GM18907 (cell line): ENCODE measurements at regions not wholly inside any gene's neighbourhood (a gene's known extent, or its start where the extent isn't known, plus 50 kb on each side); places are given as distances from the start of the nearest gene placed in this dataset.
"Not testable (repeated sequence)": the region's sequence is repeated elsewhere in the genome, so short reads cannot be mapped to it uniquely, and the experiment has no call there.

Source experiments
- ATAC-seq: cut with Tn5 transposase; IDR thresholded peaks from one replicate; pipeline ENCODE4 v1.9.1; 2021; ENCODE audit warnings: mild to moderate bottlenecking, moderate library complexity; ENCODE audit not compliant: unreplicated experiment

DNA sequence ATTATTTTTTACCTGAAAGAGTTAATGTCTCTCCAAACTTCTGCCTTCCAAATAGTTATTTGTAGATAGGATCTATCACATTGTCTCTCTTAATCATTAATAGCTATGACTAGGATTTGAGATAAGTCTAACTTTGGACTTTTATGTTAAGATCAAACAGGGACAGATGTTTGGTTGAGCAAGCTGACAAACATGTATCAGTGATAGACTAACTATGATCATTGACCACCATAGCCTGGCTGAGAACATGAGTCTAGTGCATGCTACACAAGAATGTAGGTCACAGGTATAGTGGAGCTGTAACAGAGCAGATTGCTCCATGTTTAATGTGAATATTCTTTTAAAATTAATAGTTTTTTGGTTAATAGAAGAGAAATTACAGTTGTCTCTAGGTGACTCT is 52.0 kb downstream of the SYT15B start:
- not testable (repeated sequence) for ATAC-seq

DNA sequence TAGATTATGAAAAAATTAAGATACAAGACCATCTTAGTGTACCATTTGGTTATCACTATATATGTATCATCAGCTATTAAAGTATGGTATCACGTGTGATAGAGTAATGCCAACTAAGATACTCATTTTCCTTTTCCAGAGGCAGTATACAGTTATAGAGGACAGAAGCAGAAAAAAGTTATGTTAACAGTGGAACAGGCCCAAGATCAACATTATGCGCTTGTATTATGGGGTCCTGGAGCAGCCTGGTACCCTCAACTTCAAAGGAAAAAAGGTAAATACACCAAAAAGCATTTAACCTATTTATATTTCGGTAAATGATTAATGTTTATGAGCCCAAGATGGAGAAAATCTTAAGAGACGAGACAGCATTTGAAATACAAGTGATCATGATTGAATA is 52.9 kb downstream of the SYT15B start:
- not testable (repeated sequence) for ATAC-seq

DNA sequence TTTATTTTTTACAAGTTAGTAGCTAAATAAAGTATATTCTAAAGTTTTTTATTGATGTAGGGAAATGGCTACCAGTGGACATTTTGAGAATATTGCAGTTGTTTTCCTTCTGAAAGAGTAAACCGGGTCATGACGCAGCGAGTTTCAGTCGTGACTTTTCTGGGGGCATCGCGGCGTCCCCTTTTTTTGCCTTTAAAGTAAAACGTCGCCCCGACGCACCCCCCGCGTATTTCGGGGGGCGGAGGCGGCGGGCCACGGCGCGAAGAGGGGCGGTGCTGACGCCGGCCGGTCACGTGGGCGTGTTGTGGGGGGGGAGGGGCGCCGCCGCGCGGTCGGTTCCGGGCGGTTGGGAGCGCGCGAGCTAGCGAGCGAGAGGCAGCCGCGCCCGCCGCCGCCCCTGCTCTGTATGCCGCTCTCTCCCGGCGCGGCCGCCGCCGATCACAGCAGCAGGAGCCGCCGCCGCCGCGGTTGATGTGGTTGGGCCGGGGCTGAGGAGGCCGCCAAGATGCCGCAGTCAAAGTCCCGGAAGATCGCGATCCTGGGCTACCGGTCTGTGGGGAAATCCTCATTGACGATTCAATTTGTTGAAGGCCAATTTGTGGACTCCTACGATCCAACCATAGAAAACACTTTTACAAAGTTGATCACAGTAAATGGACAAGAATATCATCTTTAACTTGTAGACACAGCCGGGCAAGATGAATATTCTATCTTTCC is 57.5 kb downstream of the SYT15B start:
- peak; percentile 92 for ATAC-seq

DNA sequence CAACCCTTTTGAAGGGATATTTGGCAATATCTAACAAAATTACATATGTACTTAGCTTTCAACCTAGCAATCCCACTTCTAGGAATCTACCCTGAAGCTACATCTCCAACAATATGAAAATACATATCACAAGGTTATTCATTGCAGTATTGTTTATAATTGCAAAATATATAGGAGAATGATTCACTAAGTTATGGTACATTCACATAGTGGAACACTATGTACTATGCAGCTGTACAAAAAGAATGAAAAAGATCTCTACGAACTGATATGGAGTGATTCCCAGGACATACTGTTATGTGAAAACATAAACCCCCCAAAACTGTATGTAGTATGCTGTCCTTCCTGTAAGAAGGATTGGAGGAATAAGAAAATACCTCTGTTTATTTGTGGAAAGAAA is 62.1 kb downstream of the SYT15B start:
- not testable (repeated sequence) for ATAC-seq

DNA sequence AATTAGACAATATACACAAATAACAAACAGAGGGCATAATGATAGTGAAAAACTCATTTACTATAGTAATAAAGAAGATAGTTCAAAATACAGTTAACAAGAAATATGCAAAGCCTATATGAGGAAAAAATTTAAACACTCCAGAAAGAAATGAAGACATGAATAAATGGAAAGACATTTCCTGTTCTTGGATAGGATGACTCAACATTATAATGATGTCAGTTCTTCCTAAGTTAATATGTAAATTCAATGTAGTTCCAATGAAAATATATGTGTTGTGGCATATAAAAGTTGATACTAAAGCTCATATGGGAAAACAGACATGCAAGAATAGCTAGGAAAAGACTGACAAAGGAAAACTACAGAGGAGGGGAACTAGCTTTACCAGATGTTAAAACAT is 63.5 kb downstream of the SYT15B start:
- ATAC-seq = not testable (repeated sequence)

DNA sequence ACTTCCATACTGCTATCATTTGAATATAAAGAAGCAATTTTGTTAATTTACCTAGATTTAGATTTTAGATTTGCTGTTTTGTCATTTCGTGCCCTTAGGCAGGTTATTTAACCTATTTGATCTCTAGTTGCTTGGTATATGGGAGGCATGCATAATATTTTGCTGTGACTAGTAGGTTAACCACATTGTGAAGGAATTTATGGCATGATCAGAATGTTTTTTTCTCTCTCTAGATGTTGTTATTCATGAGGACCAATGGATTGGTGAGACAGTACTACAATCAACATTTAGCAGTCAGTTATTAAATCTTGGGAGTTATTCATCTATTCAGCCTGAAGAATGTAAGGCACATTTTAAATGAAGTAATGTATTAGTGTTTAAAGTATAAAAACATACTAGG is 67.2 kb downstream of the SYT15B start:
- ATAC-seq = not testable (repeated sequence)

DNA sequence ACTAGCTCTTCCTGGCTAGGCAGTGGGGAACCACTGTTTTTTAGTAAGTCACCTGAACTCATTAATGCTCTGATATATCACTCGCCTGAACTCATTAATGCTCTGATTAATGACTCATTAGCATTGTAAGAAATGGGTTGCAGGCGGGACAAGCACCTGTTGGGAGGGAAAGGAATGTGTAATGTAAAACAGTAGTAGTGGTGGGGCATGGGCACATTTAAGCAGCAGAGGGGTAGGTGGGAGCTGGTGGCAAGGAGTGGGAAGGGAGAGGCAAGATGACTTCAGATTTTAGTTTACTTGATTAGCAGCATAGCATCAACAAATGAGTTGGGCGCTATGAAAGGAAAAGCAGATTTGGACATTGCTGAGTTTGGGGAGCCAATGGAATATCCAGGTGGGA is 68.2 kb downstream of the SYT15B start:
- ATAC-seq = not testable (repeated sequence)

DNA sequence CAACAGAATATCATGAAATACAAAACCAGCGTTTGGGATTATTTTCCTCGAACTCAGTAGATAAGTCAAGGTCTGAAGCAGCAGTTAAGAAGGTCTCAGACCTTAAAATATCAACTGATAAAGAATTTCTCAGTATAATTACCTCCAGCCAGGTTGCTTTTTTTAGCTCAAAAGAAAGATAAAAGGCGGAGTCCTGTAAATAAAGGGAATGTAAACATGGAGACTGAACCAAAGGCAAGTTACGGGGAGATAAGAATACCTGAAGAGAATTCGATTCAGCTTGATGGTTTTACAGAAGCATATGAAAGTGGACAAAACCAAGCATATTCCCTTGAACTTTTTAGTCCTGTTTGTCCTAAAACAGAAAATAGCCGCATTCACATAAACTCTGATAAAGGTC is 73.1 kb downstream of the SYT15B start:
- not testable (repeated sequence) for ATAC-seq

DNA sequence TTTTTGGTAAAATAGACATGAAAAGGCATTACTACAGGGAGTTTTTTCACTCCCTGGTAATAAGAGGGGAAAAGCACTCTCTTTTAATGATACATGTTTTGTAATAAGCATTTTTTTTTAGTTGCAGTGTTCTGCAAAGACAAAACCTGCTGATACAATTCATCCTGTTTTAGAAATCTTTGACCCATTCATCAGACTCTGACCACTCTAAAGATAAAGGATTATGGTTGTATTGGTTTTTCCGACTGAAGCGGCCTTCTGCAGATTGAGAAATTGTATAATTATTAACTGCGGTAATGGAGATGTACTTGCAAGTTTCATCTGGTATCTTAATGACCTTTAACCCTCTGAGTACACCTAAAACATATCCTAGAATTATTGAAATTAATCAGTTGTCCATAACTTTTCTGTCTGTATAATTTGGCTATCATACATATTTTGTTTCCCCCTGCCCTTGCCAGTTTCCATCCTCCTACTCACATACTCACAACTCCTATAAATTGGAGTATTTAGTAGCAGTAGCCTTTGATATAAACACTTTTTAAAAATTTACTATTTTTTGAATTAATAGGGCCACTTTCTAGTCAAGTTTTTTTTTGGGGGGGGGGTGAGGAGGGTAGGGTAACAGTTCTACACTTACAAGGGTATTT is 79.4 kb downstream of the SYT15B start:
- not testable (repeated sequence) for ATAC-seq

DNA sequence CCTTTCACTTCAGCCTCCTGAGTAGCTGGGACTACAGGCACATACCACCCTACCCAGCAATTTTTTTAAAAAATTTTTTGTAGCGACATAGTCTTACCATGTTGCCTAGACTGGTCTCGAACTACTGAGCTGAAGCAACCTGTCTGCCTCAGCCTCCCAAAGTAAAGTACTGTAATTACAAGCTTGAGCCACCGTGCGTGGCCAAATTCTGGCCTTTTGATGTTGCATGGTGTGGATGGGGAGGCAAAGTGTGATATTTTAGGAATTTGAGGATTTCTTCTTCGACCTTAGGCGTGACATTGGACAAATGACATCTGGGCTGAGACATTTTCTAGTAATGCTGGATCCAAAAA is 81.8 kb downstream of the SYT15B start:
- not testable (repeated sequence) for ATAC-seq

DNA sequence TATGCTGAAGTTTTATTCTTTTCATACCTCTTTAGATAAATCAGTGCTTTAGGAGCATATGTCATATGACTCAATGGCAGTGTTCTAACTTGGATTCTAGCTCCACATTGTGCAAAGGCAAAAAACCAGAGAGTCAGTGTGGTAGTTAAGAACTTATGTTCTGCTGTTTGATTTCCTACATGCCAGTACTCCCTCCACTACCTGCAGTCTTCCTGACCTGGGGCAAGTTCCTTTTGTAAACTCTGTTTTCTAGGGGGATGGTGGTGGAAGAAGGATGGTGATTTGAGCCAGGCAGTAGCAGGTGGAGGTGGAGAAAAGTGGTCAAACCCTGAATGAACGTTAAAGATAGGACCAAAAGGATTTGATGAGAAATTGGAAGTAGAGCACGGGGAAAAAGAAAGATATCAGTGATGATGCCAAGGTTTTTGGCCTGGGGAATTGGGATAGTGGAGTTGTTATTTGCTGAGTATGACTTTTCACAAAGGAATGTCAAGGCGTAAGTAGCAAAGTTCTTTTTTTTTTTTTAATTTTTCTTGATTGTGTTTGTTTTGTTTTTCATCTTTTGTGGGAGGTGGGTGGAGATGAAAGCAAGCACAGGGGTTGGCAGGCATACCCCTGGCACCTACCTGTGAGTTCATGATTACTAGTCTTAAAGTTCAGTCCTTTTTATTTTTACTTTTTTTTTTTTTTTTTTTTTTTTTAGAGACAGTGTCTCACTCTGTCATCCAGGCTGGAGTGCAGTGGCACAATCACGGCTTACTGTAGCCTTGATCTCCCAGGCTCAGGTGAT is 82.3 kb downstream of the SYT15B start:
- ATAC-seq = not testable (repeated sequence)

DNA sequence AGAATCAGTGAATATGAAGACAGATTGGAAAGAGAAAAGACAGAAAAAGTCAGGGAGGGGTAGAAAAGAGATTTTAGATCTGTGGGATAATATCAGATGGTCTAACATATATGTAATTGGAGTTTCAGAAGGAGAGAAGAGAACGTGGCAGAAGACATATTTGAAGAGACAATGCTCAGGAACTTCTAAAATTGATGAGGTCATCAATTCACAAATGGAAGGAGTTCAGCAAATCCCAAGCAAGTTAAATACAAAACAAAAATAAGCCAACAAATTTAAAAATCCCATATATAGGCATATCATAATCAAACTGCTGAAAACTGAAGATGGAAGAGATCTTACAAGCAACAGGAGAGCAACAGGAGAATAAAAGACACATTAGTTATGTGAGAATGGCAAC is 87.3 kb downstream of the SYT15B start:
- not testable (repeated sequence) for ATAC-seq

DNA sequence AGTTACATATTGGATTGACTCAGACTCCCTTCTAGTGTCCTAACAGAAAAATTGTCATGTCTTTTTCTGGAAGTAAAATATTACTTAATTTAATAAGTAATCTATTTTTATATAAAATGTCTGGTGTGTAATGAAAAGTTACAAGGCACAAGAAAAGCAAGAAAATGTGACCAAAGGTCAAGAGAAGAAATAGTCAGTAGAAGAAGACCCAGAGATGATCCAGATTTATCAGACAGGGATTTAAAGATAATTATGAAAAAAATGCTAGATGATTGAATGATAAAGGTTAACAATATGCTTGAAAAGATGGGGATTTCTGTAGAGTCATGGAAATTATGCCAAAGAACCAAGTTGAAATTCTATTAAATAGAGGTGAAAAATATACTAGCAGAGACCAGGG is 87.8 kb downstream of the SYT15B start:
- ATAC-seq = not testable (repeated sequence)

DNA sequence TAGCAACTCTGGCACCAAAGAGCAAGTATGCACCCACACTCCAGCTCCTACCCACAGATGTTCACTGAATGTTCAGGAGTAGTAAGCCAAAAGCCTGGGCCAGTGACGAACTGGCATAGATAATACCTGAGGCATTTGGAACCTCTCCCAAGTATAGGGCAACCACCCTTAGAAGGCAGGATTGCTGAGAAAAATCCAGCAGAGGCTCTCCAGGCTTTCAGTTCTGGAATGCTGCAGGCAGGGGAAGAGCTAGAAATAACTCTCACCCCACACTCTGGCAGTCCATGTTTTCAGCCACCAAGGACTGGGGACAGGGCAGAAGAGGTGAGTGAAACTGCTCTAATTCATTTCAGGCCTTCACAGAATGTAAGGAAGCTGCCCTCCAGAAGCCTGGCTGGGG is 90.3 kb downstream of the SYT15B start:
- ATAC-seq = not testable (repeated sequence)

DNA sequence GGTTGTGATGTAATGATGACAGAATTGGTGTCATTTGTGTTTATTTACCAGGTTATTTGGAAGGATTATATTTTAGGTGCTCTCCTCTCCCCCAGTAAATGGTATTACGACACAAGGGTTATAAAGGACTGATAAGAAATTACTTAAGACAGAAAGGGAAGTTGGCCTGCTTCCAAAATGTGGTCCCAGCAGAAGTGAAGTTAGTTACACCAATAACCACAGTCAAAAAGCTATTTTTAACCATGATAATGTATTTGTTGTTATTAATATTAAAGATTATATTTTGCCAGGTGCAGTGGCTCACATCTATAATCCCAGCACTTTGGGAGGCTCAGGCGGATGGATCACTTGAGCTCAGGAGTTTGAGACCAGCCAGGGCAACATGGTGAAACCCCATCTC is 92.5 kb downstream of the SYT15B start:
- ATAC-seq = not testable (repeated sequence)

DNA sequence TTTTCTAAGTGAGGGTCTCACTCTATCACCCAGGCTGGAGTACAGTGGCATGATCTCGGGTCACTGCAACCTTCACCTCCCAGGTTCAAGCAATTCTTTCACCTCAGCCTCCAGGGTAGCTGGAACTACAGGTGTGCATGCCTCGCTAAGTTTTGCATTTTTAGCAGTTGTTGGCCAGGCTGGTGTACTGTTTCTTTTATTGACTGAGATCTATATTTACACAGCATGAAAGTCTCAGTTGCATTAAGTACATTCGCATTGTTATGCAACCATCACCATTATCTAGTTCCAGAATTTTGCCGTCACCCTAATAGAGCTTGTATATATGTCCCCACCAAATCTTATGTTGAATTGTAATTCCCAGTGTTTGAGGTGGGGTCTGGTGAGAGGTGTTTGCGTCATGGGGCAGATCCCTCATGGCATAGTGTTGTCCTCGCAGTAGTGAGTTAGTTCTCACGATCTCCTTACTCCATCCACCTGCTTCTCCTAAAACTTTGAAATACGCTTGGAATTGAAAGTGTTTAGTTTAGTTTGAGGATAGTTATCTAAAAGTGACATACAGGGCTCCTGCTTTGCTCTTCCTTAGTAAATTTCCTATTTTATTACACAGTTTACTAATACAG is 101.3 kb downstream of the SYT15B start:
- not testable (repeated sequence) for ATAC-seq

DNA sequence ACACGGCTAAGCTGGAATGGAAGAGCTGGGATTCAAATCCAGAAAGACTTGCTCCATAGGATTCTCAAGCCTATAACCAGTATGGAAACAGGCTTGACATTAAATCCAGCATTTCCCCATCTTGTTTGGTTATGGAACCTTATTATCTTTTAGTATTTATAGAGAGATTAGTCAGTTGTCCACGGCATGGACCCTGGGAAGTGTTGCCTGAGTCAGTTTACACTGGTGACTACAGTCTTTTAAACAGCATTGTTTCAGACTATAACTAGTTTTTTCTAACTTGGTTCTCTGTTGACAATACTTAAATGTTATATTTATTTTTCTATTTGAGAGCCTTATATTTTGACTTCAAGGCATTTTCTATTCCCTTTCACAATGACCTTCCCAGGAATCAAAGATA is 106.7 kb downstream of the SYT15B start:
- ATAC-seq = not testable (repeated sequence)

DNA sequence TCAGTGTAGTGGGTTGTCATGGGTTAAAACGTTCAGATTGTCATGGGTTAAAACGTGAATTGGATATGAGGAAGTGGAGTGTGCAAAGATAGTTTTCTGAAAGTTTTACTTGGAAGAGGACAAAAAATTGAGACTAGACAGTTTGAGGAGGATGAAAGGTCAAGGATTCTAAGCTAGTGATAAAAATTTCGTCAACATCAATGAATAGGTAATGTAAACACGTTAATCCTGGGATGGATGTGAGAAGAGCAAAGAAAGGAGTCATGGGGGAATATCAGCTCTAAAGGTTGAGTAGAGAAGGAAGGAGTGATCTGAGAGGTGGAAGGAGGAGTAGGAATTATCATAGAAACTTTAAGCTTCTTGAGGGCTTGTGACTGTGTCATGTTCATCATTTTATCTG is 109.2 kb downstream of the SYT15B start:
- not testable (repeated sequence) for ATAC-seq

DNA sequence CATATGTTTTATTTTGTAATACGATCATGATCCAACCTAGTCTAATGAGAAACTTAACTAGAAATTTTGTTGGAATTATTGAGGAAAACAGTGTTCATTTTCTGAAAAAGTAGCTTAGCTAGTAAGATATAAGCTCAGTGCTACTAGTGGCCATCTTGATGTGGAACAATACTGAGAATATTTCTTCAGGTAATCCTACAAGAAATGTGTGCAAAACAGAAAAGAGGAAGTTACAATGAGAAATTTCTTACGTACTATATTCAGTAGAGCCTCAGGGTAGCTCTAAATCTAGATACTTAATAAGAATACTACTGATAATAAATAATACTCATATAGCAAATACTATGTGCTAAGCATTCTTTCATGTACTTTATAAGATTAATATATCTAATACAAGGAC is 114.8 kb downstream of the SYT15B start:
- ATAC-seq = not testable (repeated sequence)

DNA sequence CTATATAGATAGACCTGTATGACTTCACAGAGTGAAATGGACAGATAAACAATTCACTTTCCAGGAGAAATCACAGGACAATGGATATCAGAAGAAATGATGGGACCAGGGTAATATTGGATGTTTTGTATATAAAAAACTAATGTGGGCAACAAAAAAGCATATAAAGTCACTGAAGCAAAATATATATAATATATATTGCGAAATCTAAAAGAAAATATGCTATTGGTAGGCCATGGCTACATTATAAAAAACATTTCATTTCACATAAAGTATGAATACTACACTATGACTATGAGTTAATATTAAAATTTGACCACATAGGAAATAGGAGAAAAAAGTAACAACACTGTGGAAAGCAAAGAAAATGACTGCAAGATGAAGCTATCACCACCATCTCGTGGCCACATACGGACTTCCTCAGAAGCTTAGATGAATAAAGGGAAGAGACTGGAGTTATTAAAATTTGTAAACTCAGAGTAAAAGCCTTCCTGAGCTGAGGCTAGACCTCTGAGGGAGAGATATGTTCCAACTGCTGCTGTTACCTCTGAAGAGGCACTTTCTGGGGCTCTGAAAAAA is 115.8 kb downstream of the SYT15B start:
- ATAC-seq = not testable (repeated sequence)

DNA sequence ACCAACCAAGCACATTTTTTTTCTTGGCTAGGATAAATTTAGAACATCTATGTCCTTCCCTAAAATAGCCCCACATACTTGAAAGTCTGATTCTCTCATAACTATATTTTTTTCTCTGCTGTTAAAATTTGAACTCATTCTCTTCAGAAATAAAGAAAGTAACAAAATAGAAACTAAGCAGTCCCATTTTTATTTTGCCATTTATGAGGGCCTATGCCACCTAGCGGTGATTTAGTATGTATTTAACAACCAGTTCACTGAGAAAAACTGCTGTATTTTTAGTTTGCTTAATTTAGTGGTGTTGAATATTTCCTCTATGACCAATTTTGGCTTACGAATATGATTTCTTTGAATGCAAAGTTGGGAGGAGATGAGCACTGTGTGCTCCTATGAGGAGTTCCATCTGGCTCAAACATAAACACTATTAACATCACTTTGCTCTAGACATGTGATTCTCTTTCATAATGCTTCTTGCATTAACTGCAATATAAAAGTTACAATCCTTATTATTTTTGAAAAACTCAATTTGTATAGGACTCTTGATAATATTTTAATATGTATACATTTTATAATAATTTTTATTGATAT is 116.6 kb downstream of the SYT15B start:
- ATAC-seq = not testable (repeated sequence)
